CD4-positive, alpha-beta T cell treated with Interleukin-2 at 100 ng/mL for 4 hours (primary cell): ENCODE measurements at regions not wholly inside any gene's neighbourhood (a gene's known extent, or its start where the extent isn't known, plus 50 kb on each side); places are given as distances from the start of the nearest gene placed in this dataset.
"Not testable (repeated sequence)": the region's sequence is repeated elsewhere in the genome, so short reads cannot be mapped to it uniquely, and the experiment has no call there.

Experiments used
- DNase-seq: peaks from one replicate; pipeline ENCODE4 v3.0.0-alpha.2; 2020; ENCODE audit warnings: low spot score

GRCh38 chr5:68067976-68068603, 147.5 kb upstream of the PIK3R1 start:
- DNase-seq, result no peak

DNA sequence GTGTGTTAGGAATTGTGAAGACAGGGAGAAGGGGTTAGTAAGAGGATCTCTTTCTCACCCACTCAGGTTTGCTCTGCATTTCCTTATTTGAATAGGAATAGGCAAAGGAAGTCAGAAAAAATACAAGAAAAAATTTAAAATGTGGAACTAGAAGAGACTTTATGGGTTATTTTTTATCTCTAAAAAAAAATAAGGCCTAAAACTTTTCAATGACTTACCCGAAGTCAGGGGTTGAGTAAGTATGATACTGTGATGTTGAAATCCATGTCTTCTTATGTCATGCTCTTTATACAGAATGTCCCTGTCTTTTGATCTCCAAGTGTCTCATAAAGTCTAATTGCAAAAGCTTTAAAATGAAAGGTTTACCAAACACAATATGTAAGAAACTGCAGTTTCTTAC, 148.3 kb upstream of the PIK3R1 start:
- DNase-seq, result no peak

- no peak for DNase-seq
Measured at GRCh38 chr5:68066277-68066955, 149.1 kb upstream of the PIK3R1 start.

DNA sequence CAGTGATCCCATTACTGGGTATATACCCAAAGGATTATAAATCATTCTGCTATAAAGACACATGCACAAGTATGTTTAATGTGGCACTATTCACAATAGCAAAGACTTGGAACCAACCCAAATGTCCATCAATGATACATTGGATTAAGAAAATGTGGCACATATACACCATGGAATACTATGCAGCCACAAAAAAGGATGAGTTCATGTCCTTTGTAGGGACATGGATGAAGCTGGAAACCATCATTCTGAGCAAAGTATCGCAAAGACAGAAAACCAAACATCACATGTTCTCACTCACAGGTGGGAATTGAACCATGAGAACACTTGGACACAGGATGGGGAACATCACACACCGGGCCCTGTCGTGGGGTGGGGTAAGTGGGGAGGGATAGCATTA, 150.2 kb upstream of the PIK3R1 start:
- DNase-seq, result not testable (repeated sequence)

GRCh38 chr5:68060382-68060781, 155.2 kb upstream of the PIK3R1 start:
- DNase-seq, result no peak

DNA sequence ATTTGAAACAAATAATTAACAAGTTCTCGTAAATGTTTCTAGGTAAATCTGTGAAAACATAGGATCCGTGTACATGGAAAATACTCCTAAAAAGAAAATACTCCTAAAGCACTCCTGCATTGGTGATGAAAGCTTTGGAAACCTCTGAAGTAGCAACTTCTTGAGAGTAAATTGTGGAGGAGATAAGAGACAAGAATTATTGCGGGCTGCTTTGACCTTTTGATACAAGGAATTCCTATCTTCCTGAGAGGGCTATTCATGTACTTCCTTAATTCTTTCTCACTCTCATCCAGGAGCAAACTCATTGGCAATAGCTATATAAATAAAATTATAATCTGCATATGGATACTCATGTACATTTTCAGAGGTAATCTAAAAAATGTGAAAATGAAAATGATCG, 158.4 kb upstream of the PIK3R1 start:
- no peak for DNase-seq

GRCh38 chr5:68055686-68056085, 159.9 kb upstream of the PIK3R1 start:
- no peak for DNase-seq

DNA sequence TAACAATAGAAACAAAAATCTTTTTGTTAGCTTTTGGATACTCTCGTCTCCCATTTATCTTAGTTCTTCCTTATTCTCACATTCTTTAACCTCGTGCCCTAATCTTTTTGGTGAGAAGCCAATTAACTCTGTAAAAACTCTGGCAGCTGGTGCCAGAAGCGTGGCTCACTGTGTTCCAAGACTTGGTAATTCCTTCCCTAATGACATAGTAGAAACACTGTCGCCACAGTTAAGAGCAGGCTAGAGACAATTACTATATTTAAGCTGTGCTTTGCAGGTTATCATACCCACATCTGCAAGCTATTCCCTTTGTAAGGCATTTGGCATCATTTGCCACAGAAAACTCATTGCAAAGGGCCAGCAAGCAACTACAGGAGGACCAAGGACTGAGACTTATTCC, 160.9 kb upstream of the PIK3R1 start:
- no peak for DNase-seq

DNA sequence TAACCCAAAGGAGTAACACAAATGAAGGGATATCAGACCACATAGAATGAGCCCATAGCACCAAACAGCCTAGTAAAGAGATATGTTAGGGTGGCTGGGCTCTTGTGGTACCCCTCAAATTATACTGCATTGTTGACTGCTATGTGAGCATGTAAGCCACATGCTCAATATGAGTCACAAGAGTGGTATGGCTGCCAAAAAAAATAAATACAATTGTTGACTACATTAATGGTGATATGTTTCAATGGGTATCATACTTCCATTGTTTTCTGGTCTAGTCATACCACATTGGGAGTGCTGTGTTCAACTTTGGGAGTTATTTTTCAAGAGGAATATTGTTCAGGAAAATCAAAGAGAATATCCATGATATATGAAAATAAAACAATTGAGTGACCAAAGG, 162.4 kb upstream of the PIK3R1 start:
- DNase-seq, result no peak

DNA sequence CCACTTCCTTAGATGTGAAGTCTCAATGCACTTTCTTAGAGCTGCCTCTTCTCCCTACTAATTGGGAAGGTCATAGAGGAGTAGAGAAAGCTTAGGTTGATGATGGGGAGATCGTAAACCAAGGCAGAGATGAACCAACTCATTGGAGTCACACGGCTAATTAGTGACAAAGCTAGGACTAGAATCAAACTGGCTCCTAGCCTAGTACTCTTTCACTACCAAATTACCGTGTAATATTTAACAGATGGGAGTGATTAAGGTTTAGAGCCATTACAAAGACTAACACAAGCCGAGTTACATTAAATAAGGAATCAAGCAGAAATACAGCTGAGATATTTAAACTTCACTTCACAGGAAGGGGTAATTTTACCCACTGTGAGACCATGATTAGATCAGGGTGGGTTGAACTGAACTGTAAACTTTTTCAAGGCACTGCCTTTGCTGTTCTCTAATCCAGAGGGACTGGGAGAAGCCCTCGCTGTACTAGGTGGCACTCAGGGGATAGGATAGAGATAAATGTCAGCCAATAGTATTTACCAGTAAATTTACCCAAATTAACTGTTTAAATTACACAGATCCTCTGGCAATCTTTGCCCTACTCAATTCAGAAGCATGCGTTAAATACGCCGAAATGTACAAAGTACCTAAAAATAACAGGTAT, 166.4 kb upstream of the PIK3R1 start:
- no peak for DNase-seq

DNA sequence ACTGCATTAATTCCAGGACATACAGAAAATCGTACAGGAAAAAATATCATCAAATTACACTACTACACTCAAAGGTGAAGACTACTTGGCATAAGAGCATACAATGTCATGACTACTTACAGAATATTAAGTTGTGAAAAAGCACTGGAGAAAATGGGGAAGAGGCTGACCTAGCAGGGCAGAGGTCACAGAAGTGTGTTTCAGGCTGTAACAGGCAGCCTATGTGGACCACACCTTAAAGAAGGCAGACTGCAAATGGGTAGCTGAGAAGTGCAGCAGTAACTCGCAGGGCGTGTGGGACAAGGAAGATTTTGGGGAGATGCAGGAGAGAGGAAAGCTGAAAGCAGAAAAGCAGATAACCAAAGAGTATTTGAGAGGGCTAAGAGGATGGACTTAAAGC, 167.0 kb upstream of the PIK3R1 start:
- DNase-seq, result no peak

DNA sequence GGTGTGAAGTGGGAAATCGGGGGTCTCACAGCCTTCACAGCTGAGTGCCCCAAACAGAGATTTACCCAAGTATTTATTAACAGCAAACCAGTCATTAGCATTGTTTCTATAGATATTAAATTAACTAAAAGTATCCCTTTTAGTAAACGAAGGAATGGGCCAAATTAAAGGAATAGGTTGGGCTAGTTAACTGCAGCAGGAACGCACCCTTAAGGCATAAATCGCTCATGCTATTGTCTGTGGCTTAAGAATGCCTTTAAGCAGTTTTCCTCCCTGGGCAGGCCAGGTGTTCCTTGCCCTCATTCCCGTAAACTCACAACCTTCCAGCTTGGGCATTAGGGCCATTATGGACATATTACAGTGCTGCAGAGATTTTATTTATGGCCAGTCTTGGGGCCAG, 167.5 kb upstream of the PIK3R1 start:
- not testable (repeated sequence) for DNase-seq

- no peak for DNase-seq
Measured at GRCh38 chr5:68047035-68047434, 168.5 kb upstream of the PIK3R1 start.

DNA sequence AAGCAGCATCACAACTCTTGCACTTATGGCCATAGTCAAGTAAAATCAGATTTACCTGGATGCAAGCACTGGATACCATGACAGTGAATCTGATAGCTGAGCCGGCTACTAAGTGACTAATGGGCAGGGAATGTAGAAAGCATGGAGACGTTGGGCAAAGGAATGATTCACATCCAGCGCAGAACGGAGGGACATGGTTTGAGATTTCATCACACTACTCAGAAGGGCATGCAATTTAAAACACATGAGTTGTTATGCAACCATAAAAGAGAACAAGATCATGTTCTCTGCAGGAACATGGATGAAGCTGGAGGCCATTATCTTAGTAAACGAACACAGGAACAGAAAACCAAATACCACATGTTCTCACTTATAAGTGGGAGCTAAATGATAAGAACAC, 169.1 kb upstream of the PIK3R1 start:
- no peak for DNase-seq

DNA sequence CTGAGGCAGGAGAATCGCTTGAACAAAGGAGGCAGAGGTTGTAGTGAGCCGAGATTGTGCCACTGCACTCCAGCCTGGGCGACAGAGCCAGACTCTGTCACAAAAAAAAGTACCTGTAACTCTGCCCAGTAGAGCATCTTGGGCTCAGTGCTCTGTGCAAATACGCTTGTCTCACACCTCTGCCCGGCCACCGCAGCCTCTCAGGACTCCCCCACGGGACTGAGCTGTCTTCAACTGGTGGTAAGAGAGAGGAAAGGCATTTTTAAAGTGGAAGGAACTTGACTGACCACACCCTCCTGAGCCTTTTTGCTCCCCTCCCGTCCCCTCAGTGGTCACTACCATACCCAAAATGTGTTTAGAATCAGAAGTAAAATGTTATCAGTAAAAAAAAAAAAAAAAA, 174.3 kb upstream of the PIK3R1 start:
- DNase-seq, result no peak

DNA sequence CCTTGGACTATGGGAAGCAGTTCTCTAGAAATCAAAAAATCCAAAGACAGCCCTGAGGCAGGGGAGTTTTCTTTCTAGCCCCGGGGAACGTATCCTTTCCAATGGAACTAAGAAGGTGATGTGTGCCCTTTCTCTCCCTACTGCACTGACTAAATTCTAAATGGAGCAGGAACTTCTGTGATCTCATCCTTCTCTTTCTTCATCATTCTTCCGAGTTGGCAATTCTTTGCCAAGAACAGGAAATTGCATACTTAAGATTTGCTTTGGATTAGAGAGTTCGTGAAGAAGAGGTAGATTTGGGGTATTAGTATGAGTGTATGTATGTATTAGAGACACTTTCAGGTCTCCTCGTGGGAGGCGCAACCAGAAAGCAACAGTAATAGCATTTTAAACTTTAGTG, 178.0 kb upstream of the PIK3R1 start:
- DNase-seq, result no peak

GRCh38 chr5:68033961-68034571, 181.5 kb upstream of the PIK3R1 start:
- DNase-seq, result no peak

DNA sequence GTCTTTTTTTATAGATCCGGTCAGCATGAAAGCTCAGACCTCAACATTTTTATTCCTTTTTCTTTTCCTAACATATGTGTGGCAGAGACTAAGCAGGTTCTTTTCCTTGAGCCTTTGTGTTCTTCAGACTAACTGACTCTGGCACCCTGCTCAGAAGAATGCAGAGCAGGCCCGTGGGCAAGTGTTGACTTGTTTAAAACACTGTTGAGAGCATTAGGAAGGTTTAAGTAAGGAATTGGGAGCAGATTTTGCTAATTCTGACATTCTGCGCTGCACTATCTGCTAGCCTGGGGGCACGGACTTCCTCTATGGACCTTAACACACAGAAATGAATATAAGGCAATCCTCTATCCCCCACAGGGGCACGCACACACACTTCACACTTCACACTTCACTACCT, 182.5 kb upstream of the PIK3R1 start:
- DNase-seq, result no peak

- DNase-seq, result no peak
Measured at GRCh38 chr5:68032216-68032762, 183.3 kb upstream of the PIK3R1 start.

- no peak for DNase-seq
Measured at GRCh38 chr5:68028131-68028727, 187.3 kb upstream of the PIK3R1 start.

GRCh38 chr5:68027519-68027918, 188.0 kb upstream of the PIK3R1 start:
- DNase-seq, result no peak

DNA sequence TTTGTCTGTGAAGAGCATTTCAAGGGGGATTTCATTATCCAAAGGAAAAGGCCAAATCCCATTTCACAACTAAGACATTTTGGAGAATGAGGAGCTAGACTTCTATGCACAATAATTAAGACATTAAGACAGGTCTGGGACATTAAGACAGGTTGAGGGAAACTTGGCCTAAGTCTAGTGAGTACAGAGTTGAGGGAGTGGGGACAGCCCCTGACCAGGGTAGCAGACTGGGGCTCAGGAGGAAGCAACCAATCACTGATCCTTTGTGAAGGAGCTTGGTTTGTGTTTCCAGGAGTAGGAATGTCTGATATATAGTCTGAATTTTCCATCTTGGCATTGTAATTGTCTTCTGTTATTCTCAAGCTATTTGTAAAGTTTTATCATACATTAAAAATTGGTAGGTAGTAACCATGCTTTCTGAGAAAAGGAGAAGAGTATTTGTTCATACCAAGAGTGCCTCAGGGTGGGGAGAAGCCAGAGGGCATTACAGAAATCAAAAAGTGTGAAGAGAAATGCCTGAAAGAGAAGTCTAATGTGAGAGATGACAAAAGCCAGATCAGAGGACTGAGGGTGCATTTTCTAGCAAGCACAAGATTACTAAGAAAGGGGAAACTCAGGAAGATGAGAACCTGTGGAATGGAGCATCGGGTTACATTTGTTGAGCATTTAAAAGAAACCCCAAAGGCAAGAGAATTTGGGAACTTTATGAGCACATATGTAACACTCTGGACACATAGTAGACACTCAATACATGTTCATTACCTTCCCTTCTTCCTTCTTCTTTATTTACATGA, 189.3 kb upstream of the PIK3R1 start:
- DNase-seq, result no peak
